GM19239 (cell line): ENCODE measurements at regions not wholly inside any gene's neighbourhood (a gene's known extent, or its start where the extent isn't known, plus 50 kb on each side); places are given as distances from the start of the nearest gene placed in this dataset.
A peak's percentile ranks its signal among the peaks of the same experiment; 100 is the strongest.

Experiments used
- DNase-seq: peaks from one replicate; pipeline ENCODE4 v3.0.0; 2011; ENCODE audit warnings: low spot score; ENCODE audit not compliant: insufficient read length
- FAIRE-seq: peaks from 2 replicates; lab custom pipeline; 2011; peaks lifted over from hg19 to GRCh38; lab: Jason Lieb, UNC

GRCh38 chr12:46908936-46909635 is 83.3 kb upstream of the SLC38A4 start:
- no peak for DNase-seq

GRCh38 chr12:46910830-46911229 is 85.0 kb upstream of the SLC38A4 start:
- DNase-seq = no peak
- FAIRE-seq = no peak

More at GRCh38 chr12:46908936-46909635, 83.3 kb upstream of the SLC38A4 start:
- FAIRE-seq = no peak

- FAIRE-seq = no peak
- no peak for DNase-seq
Observed at GRCh38 chr12:46914336-46914735, 88.5 kb upstream of the SLC38A4 start.

GRCh38 chr12:46915082-46915481 is 89.3 kb upstream of the SLC38A4 start:
- no peak for DNase-seq
- FAIRE-seq = no peak

- DNase-seq = no peak
Observed at GRCh38 chr12:46915836-46916235, 90.0 kb upstream of the SLC38A4 start.

GRCh38 chr12:46916796-46917419 is 91.1 kb upstream of the SLC38A4 start:
- DNase-seq = no peak
- FAIRE-seq = no peak

More at GRCh38 chr12:46915836-46916235, 90.0 kb upstream of the SLC38A4 start:
- FAIRE-seq = no peak

- DNase-seq = no peak
- no peak for FAIRE-seq
Observed at GRCh38 chr12:46917821-46918220, 92.0 kb upstream of the SLC38A4 start.

- no peak for DNase-seq
- FAIRE-seq = no peak
Observed at GRCh38 chr12:46918631-46919030, 92.8 kb upstream of the SLC38A4 start.

- DNase-seq (no peak), FAIRE-seq (no peak)
Observed at GRCh38 chr12:46919666-46920400, 94.0 kb upstream of the SLC38A4 start.

- FAIRE-seq (no peak), DNase-seq (peak; percentile 22)
Observed at GRCh38 chr12:46920499-46920898, 94.7 kb upstream of the SLC38A4 start.

- no peak for FAIRE-seq
- DNase-seq = no peak
Observed at GRCh38 chr12:46921048-46921763, 95.4 kb upstream of the SLC38A4 start.

- FAIRE-seq (no peak), DNase-seq (no peak)
Observed at GRCh38 chr12:46921764-46922133, 96.0 kb upstream of the SLC38A4 start.

GRCh38 chr12:46926526-46926925 is 100.7 kb upstream of the SLC38A4 start:
- DNase-seq = no peak
- FAIRE-seq = no peak

- DNase-seq = no peak
- FAIRE-seq = no peak
Observed at GRCh38 chr12:46930101-46930500, 104.3 kb upstream of the SLC38A4 start.

- DNase-seq (no peak), FAIRE-seq (peak; percentile 31)
Observed at GRCh38 chr12:46933947-46934346, 108.2 kb upstream of the SLC38A4 start.

GRCh38 chr12:46934374-46935111 is 108.7 kb upstream of the SLC38A4 start:
- FAIRE-seq (no peak), DNase-seq (no peak)

- DNase-seq = no peak
- FAIRE-seq = no peak
Observed at GRCh38 chr12:46935271-46935847, 109.6 kb upstream of the SLC38A4 start.

- DNase-seq (no peak), FAIRE-seq (no peak)
Observed at GRCh38 chr12:46936042-46936441, 110.2 kb upstream of the SLC38A4 start.

GRCh38 chr12:46938071-46938678 is 112.4 kb upstream of the SLC38A4 start:
- DNase-seq = no peak
- no peak for FAIRE-seq
